WTC11 (cell line): ENCODE measurements at regions not wholly inside any gene's neighbourhood (a gene's known extent, or its start where the extent isn't known, plus 50 kb on each side); places are given as distances from the start of the nearest gene placed in this dataset.

Source experiments
- ATAC-seq: fragments of 200-7000 bp; cut with Tn5 transposase; 2 replicates; pipeline ENCODE4 v1.10.0; 2021; ENCODE audit warnings: mild to moderate bottlenecking, moderate library complexity
- CTCF ChIA-PET: fragments of 300-600 bp; sonication (Branson Sonifier 250); formaldehyde crosslinking; loops from one replicate; lab custom pipeline; 2021; ENCODE audit warnings: antibody characterized with exemption; lab: Charles Lee
- POLR2A ChIA-PET: fragments of 350-600 bp; sonication (Branson Sonifier 250); formaldehyde crosslinking; loops from one replicate; lab custom pipeline; 2021; ENCODE audit warnings: antibody characterized with exemption; lab: Charles Lee
- DNase-seq: peaks from one replicate; pipeline ENCODE4 v3.0.0; 2021; ENCODE audit warnings: low spot score
- H3K27ac Mint-ChIP-seq: 2 replicates; pipeline ENCODE4 v1.8.0; 2021; ENCODE audit warnings: mixed read lengths
- H3K27me3 Mint-ChIP-seq: 2 replicates; pipeline ENCODE4 v1.8.0; 2021; ENCODE audit warnings: low read depth, mild to moderate bottlenecking, moderate library complexity, mixed read lengths
- H3K36me3 Mint-ChIP-seq: 2 replicates; pipeline ENCODE4 v1.8.0; 2021; ENCODE audit warnings: mixed read lengths
- H3K4me1 Mint-ChIP-seq: 2 replicates; pipeline ENCODE4 v1.8.0; 2022; ENCODE audit warnings: mixed read lengths
- H3K4me3 Mint-ChIP-seq: 2 replicates; pipeline ENCODE4 v1.8.0; 2021; ENCODE audit warnings: mild to moderate bottlenecking, moderate library complexity, mixed read lengths
- H3K9me3 Mint-ChIP-seq: 2 replicates; pipeline ENCODE4 v1.8.0; 2021; ENCODE audit warnings: mixed read lengths
- AR ChIP-seq: fragments of 250-450 bp; sonication (Bioruptor Pico); IDR thresholded peaks from 2 replicates; pipeline ENCODE4 v1.9.0; 2021; ENCODE audit warnings: mild to moderate bottlenecking
- ETV6 ChIP-seq: sonication (generic); formaldehyde crosslinking; IDR thresholded peaks from 2 replicates; pipeline ENCODE4 v1.8.1; 2022; ENCODE audit warnings: mild to moderate bottlenecking, missing genetic modification reagents
- FOXK1 ChIP-seq: sonication (generic); formaldehyde crosslinking; IDR thresholded peaks from 2 replicates; pipeline ENCODE4 v1.8.0; 2022; ENCODE audit warnings: mild to moderate bottlenecking, moderate library complexity, missing genetic modification reagents
- FOXP4 ChIP-seq: sonication (generic); formaldehyde crosslinking; IDR thresholded peaks from 2 replicates; pipeline ENCODE4 v1.8.0; 2022; ENCODE audit warnings: mild to moderate bottlenecking, missing genetic modification reagents
- GTF2I ChIP-seq: fragments of 250-450 bp; sonication (Bioruptor Pico); conservative IDR thresholded peaks from 2 replicates; pipeline ENCODE4 v1.4.0; 2021; ENCODE audit warnings: mild to moderate bottlenecking
- NFE2L1 ChIP-seq: sonication (generic); formaldehyde crosslinking; IDR thresholded peaks from 2 replicates; pipeline ENCODE4 v1.8.1; 2023; ENCODE audit warnings: missing genetic modification reagents
- NR2C2 ChIP-seq: sonication (generic); formaldehyde crosslinking; IDR thresholded peaks from 2 replicates; pipeline ENCODE4 v1.8.0; 2022; ENCODE audit warnings: mild to moderate bottlenecking, missing genetic modification reagents
- SOX15 ChIP-seq: fragments of 250-450 bp; sonication (Bioruptor Pico); IDR thresholded peaks from 2 replicates; pipeline ENCODE4 v1.9.0; 2021; ENCODE audit warnings: mild to moderate bottlenecking
- TP53 ChIP-seq: sonication (generic); formaldehyde crosslinking; IDR thresholded peaks from 2 replicates; pipeline ENCODE4 v1.8.1; 2023; ENCODE audit warnings: mild to moderate bottlenecking, missing genetic modification reagents
- USF1 ChIP-seq: sonication (generic); formaldehyde crosslinking; IDR thresholded peaks from 2 replicates; pipeline ENCODE4 v1.8.0; 2022; ENCODE audit warnings: mild to moderate bottlenecking, missing genetic modification reagents
- ZNF396 ChIP-seq: fragments of 250-450 bp; sonication (Bioruptor Pico); IDR thresholded peaks from 2 replicates; pipeline ENCODE4 v1.8.0; 2021; ENCODE audit warnings: mild to moderate bottlenecking, moderate library complexity, borderline replicate concordance
- TF ChIP-seq, protein P1 (sequence below): fragments of 250-450 bp; sonication (Bioruptor Pico); IDR thresholded peaks from 2 replicates; pipeline ENCODE4 v2.1.2; 2022; ENCODE audit warnings: mild to moderate bottlenecking, moderate library complexity
- TF ChIP-seq, protein P2 (sequence below): sonication (generic); formaldehyde crosslinking; IDR thresholded peaks from 2 replicates; pipeline ENCODE4 v1.8.1; 2023; ENCODE audit warnings: mild to moderate bottlenecking, missing genetic modification reagents
- TF ChIP-seq, protein P3 (sequence below): sonication (generic); formaldehyde crosslinking; IDR thresholded peaks from 2 replicates; pipeline ENCODE4 v1.8.1; 2022; ENCODE audit warnings: low read depth, missing genetic modification reagents, borderline replicate concordance

DNA sequence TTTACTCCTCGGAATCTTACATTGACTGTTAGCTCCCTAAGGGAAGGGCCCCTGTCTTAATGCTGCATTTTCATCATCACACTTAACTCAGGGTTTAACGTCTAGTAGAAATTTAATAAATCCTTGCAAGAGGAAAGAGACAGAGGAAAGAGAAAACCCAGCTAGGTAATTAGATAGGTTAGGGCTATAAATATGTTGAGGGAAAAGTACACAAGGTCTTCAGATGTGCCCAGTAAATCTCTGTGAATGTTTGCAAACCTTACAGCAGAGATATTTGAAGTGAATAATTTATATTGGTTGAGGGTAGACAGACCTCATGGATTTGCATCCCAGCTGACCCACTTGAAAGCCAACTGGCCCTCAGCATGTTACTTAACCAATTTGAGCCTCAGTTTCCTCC, 315.5 kb upstream of the NPVF start:
- Mint-ChIP-seq H3K27me3 (no peaks in the 10 kb centered on the region; the same call in 1 of the 2 replicates), H3K4me3 (no peak overlapping the region), H3K4me1 (no peaks in the 10 kb centered on the region), H3K9me3 (0 out of 2 replicates have a peak, but pooled peaks cover 3% of the 10 kb centered on the region), H3K36me3 (no peaks in the 10 kb centered on the region), H3K27ac (no peak overlapping the region)
- no peak for TF ChIP-seq AR (CRISPR knock-in tag)
- no peak for TF ChIP-seq USF1 (CRISPR knock-in tag)
- TF ChIP-seq NR2C2 (CRISPR knock-in tag): no peak
- TF ChIP-seq ZNF396: no peak
- TF ChIP-seq, protein P1, sequence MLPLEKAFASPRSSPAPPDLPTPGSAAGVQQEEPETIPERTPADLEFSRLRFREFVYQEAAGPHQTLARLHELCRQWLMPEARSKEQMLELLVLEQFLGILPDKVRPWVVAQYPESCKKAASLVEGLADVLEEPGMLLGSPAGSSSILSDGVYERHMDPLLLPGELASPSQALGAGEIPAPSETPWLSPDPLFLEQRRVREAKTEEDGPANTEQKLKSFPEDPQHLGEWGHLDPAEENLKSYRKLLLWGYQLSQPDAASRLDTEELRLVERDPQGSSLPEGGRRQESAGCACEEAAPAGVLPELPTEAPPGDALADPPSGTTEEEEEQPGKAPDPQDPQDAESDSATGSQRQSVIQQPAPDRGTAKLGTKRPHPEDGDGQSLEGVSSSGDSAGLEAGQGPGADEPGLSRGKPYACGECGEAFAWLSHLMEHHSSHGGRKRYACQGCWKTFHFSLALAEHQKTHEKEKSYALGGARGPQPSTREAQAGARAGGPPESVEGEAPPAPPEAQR: no peak
- no peak for TF ChIP-seq TP53 (CRISPR knock-in tag)
- no peak for TF ChIP-seq FOXP4 (CRISPR knock-in tag)
- TF ChIP-seq, protein P2, sequence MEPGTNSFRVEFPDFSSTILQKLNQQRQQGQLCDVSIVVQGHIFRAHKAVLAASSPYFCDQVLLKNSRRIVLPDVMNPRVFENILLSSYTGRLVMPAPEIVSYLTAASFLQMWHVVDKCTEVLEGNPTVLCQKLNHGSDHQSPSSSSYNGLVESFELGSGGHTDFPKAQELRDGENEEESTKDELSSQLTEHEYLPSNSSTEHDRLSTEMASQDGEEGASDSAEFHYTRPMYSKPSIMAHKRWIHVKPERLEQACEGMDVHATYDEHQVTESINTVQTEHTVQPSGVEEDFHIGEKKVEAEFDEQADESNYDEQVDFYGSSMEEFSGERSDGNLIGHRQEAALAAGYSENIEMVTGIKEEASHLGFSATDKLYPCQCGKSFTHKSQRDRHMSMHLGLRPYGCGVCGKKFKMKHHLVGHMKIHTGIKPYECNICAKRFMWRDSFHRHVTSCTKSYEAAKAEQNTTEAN (CRISPR knock-in tag): no peak
- TF ChIP-seq, protein P3, sequence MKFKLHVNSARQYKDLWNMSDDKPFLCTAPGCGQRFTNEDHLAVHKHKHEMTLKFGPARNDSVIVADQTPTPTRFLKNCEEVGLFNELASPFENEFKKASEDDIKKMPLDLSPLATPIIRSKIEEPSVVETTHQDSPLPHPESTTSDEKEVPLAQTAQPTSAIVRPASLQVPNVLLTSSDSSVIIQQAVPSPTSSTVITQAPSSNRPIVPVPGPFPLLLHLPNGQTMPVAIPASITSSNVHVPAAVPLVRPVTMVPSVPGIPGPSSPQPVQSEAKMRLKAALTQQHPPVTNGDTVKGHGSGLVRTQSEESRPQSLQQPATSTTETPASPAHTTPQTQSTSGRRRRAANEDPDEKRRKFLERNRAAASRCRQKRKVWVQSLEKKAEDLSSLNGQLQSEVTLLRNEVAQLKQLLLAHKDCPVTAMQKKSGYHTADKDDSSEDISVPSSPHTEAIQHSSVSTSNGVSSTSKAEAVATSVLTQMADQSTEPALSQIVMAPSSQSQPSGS (CRISPR knock-in tag): no peak
- no peak for TF ChIP-seq NFE2L1
- TF ChIP-seq GTF2I (CRISPR knock-in tag): no peak
- no peak for TF ChIP-seq FOXK1 (CRISPR knock-in tag)
- TF ChIP-seq ETV6 (CRISPR knock-in tag): no peak
- ChIA-PET CTCF (interaction anchor here (1.0 kb wide), 1 partner anchor 327 kb away, joined by 3 read pairs; no protein-coding TSS in a partner anchor), POLR2A (no interaction called here)
- no peak for DNase-seq
- ATAC-seq: no peak

- no peak for TF ChIP-seq SOX15
- TF ChIP-seq, protein P1: no peak
- TF ChIP-seq, protein P2 (CRISPR knock-in tag): no peak
- TF ChIP-seq ZNF396: no peak
- TF ChIP-seq, all 79 proteins: peak for 0
- H3K4me1 Mint-ChIP-seq: no peaks in the 10 kb centered on the region
- no peaks in the 10 kb centered on the region; the same call in 1 of the 2 replicates for H3K27me3 Mint-ChIP-seq
- ATAC-seq (no peak), DNase-seq (no peak)
- no peaks in the 10 kb centered on the region for H3K36me3 Mint-ChIP-seq
- no peak overlapping the region for H3K4me3 Mint-ChIP-seq
- no peaks in the 10 kb centered on the region for H3K9me3 Mint-ChIP-seq
- H3K27ac Mint-ChIP-seq: no peak overlapping the region
- ChIA-PET CTCF (no interaction called here), POLR2A (no interaction called here)
These were observed 316.0 kb upstream of the NPVF start for GRCh38 chr7:25544254-25544653.
